Lower lobe of right lung (tissue), 2 donors: ENCODE measurements at regions not wholly inside any gene's neighbourhood (a gene's known extent, or its start where the extent isn't known, plus 50 kb on each side); places are given as distances from the start of the nearest gene placed in this dataset.

ENCODE experiments used
- ATAC-seq, 2 donors: fragments of 200-7000 bp; cut with Tn5 transposase; one replicate each; pipeline ENCODE4 v1.9.1; 2020 to 2022; ENCODE audit warnings: mild to moderate bottlenecking in 2 of 2, moderate library complexity in 2 of 2
- DNase-seq: peaks from one replicate; pipeline ENCODE4 v3.0.0-alpha.2; 2020
- H3K27ac ChIP-seq: fragments of 200-600 bp; one replicate; pipeline ENCODE4 v1.8.0; 2022
- H3K27me3 ChIP-seq: fragments of 200-600 bp; one replicate; pipeline ENCODE4 v1.8.0; 2022; ENCODE audit warnings: low read depth
- H3K36me3 ChIP-seq: fragments of 200-600 bp; one replicate; pipeline ENCODE4 v1.8.0; 2022; ENCODE audit warnings: mild to moderate bottlenecking
- H3K4me1 ChIP-seq: fragments of 200-600 bp; one replicate; pipeline ENCODE4 v1.8.0; 2022
- H3K4me3 ChIP-seq: fragments of 200-600 bp; one replicate; pipeline ENCODE4 v1.8.0; 2022; ENCODE audit warnings: mild to moderate bottlenecking
- H3K9me3 ChIP-seq: fragments of 200-600 bp; one replicate; pipeline ENCODE4 v1.8.0; 2022
- CTCF ChIP-seq: fragments of 200-600 bp; IDR thresholded peaks from one replicate; pipeline ENCODE4 v1.8.0; 2022; ENCODE audit warnings: antibody characterized with exemption, mild to moderate bottlenecking
- intact Hi-C: fragments of 100-400 bp; cut with DNase I; formaldehyde crosslinking; loops from one replicate; pipeline ENCODE4 v1.11.0; 2022
- donor health status: DM: no; HTN: yes; CAD: no; lungs with severe emphysema.

GRCh38 chr1:94642617-94643321, 101.2 kb upstream of the F3 start:
- DNase-seq (no peak), ATAC-seq (peak in 1 of 2 donors; percentile 50)
- Histone ChIP-seq H3K4me1 (no peaks in the 10 kb centered on the region), H3K27ac (no peak overlapping the region), H3K9me3 (no peaks in the 10 kb centered on the region), H3K36me3 (no peaks in the 10 kb centered on the region), H3K27me3 (no peaks in the 10 kb centered on the region), H3K4me3 (no peak overlapping the region)
- TF ChIP-seq CTCF: no peak
- intact Hi-C loops: no loop called here

GRCh38 chr1:94641990-94642389, 100.4 kb upstream of the F3 start:
- intact Hi-C loops: no loop called here
- DNase-seq (no peak), ATAC-seq (no peak)
- Histone ChIP-seq H3K9me3 (no peaks in the 10 kb centered on the region), H3K4me3 (no peak overlapping the region), H3K27ac (no peak overlapping the region), H3K27me3 (no peaks in the 10 kb centered on the region), H3K4me1 (no peaks in the 10 kb centered on the region), H3K36me3 (no peaks in the 10 kb centered on the region)
- TF ChIP-seq CTCF: no peak

- no peak overlapping the region for H3K27ac ChIP-seq
- no peak for ATAC-seq
- H3K4me1 ChIP-seq: no peaks in the 10 kb centered on the region
- no peak for TF ChIP-seq CTCF
- intact Hi-C loops: no loop called here
- H3K4me3 ChIP-seq: no peak overlapping the region
- no peaks in the 10 kb centered on the region for H3K9me3 ChIP-seq
- no peaks in the 10 kb centered on the region for H3K36me3 ChIP-seq
- DNase-seq: no peak
- no peaks in the 10 kb centered on the region for H3K27me3 ChIP-seq
Observed at GRCh38 chr1:94640125-94640524, 98.6 kb upstream of the F3 start.

GRCh38 chr1:94637121-94637520, 95.6 kb upstream of the F3 start:
- DNase-seq (no peak), ATAC-seq (no peak)
- no peak overlapping the region for H3K4me3 ChIP-seq
- H3K36me3 ChIP-seq: no peaks in the 10 kb centered on the region
- no peak for TF ChIP-seq CTCF
- no peaks in the 10 kb centered on the region for H3K4me1 ChIP-seq
- intact Hi-C loops: no loop called here
- no peaks in the 10 kb centered on the region for H3K9me3 ChIP-seq
- H3K27me3 ChIP-seq: no peaks in the 10 kb centered on the region
- H3K27ac ChIP-seq: no peak overlapping the region

- DNase-seq (no peak), ATAC-seq (peak; percentile 56 to 86)
- Histone ChIP-seq H3K9me3 (no peaks in the 10 kb centered on the region), H3K27me3 (no peaks in the 10 kb centered on the region), H3K36me3 (no peaks in the 10 kb centered on the region), H3K4me1 (no peaks in the 10 kb centered on the region), H3K4me3 (no peak overlapping the region), H3K27ac (no peak overlapping the region)
- TF ChIP-seq CTCF: no peak
- intact Hi-C loops: no loop called here
Observed at GRCh38 chr1:94636624-94637023, 95.1 kb upstream of the F3 start.
